CMK (cell line): ENCODE measurements at regions not wholly inside any gene's neighbourhood (a gene's known extent, or its start where the extent isn't known, plus 50 kb on each side); places are given as distances from the start of the nearest gene placed in this dataset.

Experiments
- DNase-seq: peaks from one replicate; pipeline ENCODE4 v3.0.0-alpha.2; 2010; ENCODE audit warnings: low read depth

GRCh38 chr7:45235905-45236304 is 78.3 kb downstream of the RAMP3 start:
- DNase-seq, result no peak

GRCh38 chr7:45236666-45237065 is 79.1 kb downstream of the RAMP3 start:
- no peak for DNase-seq

DNA sequence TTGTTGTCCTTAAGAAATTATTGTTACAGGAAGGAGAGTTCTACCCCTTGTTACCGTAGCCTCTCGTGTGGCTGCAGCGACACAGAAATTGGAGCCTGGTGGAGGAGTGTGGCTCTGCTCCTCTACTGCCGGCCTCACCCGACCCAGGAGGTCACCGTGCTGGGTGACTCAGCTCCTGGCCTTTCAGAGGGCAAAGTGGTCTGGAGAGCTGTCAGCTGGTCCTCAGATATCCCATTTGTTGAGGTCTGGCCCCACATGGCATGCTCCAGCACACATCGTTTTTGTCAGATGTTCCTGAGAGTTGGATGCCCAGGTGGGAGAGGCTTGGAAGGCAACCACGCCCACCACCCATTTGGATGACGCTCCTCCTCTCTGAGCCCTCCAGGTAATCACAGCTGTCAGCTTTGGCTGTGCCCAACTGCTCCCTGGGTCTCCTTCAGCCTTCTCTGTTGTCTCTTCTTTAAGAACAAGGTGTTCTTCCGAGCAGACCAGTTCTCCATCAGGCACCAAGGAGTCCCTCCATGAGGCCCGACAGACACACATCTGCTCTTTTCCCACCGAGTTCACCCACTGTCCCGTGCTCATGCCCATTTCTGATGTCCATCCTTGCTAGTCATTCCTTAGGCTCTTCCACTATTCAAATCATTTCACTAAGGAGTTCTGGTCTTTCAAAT is 80.3 kb downstream of the RAMP3 start:
- DNase-seq, result no peak

DNA sequence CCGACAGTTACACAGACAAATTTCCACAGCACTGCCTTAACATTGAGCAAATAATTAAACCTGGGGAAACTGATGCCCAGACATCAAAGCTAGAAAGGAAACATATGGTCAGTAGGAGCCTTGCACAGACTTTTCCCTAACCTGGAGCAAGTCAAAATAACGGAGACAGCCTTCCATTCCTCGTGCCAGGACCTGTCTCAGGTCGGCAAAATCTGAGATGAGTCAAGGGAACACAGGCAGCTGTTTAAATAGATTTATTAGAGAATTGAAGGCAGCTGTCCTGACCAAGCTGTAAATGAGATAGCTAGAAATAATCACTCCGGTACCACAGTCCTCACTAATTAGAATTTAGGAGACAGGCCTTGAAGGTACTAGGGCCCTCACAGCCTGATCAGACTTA is 81.2 kb downstream of the RAMP3 start:
- DNase-seq, result no peak

DNA sequence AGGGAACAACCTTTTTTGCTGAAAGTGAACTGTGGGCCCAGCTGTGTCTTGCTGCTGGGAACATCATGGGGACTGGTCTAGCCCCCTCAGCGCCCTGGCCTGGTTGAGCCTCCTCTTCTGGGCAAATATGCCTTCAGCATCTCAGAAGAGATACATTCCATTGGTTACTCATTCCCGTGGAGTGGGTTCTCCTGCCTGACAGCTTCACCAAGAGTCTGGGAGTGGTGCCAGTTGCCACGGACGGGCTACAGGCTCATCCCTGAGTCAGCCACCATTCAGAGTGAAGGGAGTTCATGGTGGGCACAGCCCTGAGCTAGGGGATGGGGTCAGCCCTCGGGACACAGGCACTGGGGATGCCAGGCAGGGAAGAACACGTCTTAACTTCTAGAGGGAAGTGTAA is 81.9 kb downstream of the RAMP3 start:
- no peak for DNase-seq

DNA sequence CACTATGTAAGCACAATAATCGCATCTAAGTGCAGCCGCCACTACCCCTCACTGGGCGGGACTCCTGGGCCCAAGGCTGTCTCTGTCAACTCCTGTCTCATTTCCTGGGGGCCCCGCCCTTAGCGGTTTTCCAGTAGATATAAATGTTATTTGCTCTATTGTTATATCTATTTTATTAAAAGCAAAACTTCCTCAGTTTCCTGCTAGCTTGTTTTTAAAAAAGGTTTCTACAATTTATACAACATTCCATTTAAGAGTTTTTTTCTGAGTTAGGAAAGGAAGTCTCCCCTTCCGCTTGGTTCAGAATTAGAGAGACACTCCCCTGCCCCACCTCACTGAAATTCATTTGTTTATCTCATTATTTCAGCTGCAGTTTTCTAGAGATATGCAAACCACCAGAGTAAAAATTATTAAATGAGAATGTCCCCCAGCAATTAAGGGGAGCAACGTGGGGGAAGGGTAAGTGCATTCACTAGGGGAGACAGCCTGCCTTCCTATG is 82.7 kb downstream of the RAMP3 start:
- DNase-seq, result no peak

DNA sequence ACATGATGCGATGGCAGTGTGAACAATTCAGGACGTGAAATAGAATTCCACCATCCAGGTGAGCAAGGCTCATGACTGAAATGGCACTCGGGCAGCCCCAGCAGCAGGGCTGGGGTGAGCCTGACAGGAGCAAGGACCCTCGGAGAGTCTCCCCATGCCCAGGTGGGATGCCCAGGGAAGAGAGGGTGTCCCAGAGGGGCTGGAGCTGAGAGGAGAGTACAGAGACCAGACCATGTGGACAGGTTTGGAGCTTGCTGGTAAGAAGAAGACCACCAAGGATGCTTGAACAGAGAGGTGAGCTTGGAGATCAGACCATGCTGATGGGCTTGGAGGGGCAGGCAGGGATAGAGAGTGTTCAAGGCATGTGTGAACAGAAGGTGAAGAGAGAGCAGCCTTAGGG is 83.3 kb downstream of the RAMP3 start:
- no peak for DNase-seq

DNA sequence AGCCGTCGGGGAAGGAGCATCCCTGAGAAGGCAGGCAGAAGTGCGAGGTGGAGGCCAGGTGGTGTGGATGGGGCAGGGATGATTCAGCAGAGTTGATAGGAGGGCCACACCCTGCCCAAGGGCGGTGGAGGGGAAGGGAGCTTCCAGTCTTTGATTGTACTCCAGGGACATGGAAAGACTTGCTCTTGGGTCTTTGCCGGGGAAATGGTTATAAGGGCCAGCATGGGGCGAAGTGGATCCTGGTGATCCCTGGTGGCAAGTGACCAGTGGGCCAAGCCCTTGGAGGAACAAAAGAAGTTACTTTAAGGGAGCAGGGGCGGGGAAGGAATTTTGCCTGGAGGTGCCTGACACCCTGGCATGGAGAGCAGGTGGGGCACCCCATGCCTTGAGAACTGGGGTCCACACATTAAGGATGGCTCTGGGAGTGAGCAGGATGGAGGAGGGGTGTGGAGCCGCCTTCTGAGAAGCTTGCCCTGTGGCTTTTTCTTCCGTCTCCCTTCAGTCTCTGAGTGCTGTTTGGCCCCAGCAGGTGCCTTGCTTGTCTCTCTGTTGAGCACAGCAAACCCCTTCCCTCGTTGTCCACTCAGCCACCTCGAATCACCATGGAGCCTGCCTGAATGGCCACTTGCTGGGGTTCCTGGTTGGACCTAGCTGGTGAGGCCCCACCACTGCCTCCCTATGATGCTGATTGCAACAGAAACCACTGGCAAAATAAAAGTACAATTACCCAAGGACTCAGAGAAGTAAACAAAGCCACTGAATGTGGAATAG is 83.9 kb downstream of the RAMP3 start:
- no peak for DNase-seq

- no peak for DNase-seq
Observed at GRCh38 chr7:45242261-45242660, 84.7 kb downstream of the RAMP3 start.

GRCh38 chr7:45242698-45243097 is 85.1 kb downstream of the RAMP3 start:
- DNase-seq, result no peak

GRCh38 chr7:45244981-45245380 is 87.4 kb downstream of the RAMP3 start:
- no peak for DNase-seq

- no peak for DNase-seq
Observed at GRCh38 chr7:45246339-45246738, 88.7 kb downstream of the RAMP3 start.

GRCh38 chr7:45252248-45252647 is 94.7 kb downstream of the RAMP3 start:
- DNase-seq, result no peak

DNA sequence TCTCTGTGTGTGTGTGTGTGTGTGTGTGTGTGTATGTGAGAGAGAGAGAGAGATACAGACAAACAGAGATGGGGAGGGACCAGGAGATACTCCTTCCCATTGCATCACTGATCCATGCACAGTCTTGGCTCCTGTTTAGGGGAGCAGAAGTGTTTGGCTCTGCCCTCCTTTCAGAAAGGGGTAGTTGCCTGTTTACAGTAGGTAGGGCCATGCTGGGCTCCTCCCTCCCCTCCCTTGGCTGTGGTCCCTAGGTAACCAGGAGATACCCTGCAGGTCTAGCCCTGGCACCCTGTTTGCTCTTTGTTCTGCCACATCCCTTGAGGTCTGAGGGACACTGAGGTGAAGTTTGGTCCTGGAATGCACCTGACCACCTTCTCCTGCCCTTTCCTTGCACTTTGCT is 95.3 kb downstream of the RAMP3 start:
- no peak for DNase-seq

- no peak for DNase-seq
Observed at GRCh38 chr7:45253368-45253767, 95.8 kb downstream of the RAMP3 start.

DNA sequence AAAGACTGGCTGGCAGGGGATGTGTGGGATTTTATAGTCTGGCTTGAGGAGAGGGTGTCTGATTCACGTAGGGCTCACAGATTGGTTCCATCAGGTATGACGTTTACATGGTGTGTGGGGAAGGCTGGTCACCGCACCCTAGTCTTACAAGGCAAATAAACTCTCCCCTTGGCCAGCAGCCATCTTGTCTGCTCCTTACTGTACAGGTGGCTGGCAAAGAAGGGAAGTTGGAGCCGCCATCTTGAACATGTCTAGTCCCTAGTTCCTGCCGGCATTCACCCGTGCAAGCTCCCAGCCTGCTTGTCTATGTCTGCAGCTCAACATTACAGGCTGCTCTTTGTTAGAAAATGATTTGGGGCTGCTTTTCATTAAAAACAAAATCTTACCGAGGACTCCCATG is 97.6 kb downstream of the RAMP3 start:
- no peak for DNase-seq

DNA sequence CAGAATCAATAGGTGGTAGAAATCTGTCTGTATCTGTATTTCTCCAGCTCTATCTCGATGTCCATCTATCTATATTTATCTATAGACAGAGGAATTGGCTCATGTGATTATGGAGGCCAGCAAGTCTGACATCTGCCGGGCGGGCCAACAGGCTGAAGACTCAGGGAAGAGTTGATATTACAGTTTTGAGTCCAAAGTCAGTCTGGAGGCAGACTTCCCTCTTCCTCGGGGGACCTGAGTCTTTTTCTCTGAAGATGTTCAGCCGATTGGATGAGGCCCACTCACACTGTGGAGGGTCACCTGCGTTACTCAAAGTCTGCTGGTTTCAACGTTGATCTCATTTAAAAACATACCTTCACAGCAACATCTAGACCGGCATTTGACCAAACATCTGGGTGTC is 98.7 kb downstream of the RAMP3 start:
- DNase-seq, result no peak

DNA sequence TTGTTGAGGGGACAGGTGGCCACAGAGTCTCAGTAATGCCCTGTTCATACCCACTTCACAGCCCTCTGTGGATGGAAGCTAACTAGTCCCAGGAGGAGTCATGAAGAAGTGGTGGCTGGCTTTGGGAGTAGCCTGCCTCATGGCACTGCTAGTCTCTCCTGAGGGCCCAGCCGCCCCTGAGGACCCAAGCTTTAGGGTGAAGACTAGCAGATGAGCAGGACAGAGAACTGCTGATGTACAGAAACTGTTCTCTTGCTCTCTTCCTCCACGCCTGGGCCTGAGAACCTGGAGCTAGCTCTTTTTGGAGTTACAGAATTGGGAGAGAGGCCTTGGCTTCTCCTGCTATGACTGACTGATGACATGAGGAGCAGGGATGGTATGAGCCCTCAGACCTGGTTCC is 99.2 kb downstream of the RAMP3 start:
- no peak for DNase-seq

DNA sequence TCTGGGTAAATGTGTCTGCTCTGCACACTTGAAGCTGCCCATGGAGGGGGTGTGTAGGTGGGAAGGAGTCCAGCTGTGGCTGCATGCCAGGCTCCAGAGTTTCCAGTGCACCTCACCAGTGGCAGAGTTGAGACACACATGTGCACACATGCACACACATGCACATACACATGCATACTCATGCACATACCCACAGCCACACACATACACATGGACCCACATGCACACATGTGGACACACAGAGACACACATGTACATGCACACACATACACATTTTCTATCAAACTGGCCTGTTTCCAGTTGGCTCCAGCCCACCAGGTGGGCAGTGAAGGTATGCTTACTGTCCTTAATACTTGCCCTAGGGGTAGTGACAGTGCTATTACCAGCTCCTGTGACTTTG is 99.7 kb downstream of the RAMP3 start:
- no peak for DNase-seq

GRCh38 chr7:45258533-45259226 is 101.1 kb downstream of the RAMP3 start:
- DNase-seq, result no peak

- no peak for DNase-seq
Observed at GRCh38 chr7:45259227-45259596, 101.6 kb downstream of the RAMP3 start.

- DNase-seq, result no peak
Observed at GRCh38 chr7:45259966-45260646, 102.5 kb downstream of the RAMP3 start.

DNA sequence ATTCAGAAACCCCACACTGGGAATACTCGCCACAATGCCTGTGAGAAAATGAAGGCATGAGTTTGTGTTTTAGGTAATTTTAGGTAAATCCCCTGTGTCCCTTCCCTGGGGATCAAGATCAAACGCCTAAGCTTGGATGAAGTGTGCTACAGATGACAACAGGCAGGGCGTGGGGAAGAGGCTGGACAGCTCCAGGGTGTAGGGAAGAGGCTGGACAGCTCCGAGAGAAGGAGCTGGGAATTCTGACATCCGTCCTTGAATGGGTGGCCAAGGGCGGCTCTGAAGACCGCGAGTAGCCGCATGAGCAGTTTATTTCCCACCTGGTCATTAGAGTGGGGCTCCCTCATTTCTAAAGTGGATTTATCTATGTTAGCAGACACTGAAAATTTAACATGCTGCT is 109.7 kb downstream of the RAMP3 start:
- DNase-seq, result no peak
